Prostate gland (tissue), 2 donors: ENCODE measurements at regions not wholly inside any gene's neighbourhood (a gene's known extent, or its start where the extent isn't known, plus 50 kb on each side); places are given as distances from the start of the nearest gene placed in this dataset.

Source experiments
- DNase-seq: peaks from one replicate; pipeline ENCODE4 v3.0.0-alpha.2; 2019; ENCODE audit warnings: low spot score
- H3K27ac ChIP-seq, 2 donors: fragments of 200-600 bp; sonication (generic); 2 replicates each; pipeline ENCODE4 v1.5.1; 2017 to 2019
- H3K27me3 ChIP-seq: fragments of 200-600 bp; sonication (generic); replicated peaks from 2 replicates; pipeline ENCODE4 v1.5.1; 2019; ENCODE audit not compliant: insufficient read depth
- H3K36me3 ChIP-seq, 2 donors: fragments of 200-600 bp; sonication (generic); 1 replicate in 1 of 2; 2 replicates in 1 of 2; pipeline versions ENCODE4 v1.5.1 to v1.8.1; 2017 to 2019
- H3K4me1 ChIP-seq: fragments of 200-600 bp; sonication (generic); replicated peaks from 2 replicates; pipeline ENCODE4 v1.5.1; 2019
- H3K4me3 ChIP-seq, 2 donors: fragments of 200-600 bp; sonication (generic); 2 replicates each; pipeline ENCODE4 v1.5.1; 2017 to 2019
- H3K9me3 ChIP-seq: fragments of 200-600 bp; sonication (generic); 2 replicates; pipeline ENCODE4 v1.5.1; 2017
- CTCF ChIP-seq, 4 experiments: fragments of 200-600 bp in 2 of 4; fragments of 450-650 bp in 2 of 4; sonication (generic) in 2 of 4; IDR thresholded peaks; 1 replicate in 3 of 4; 2 replicates in 1 of 4; pipeline ENCODE4 v1.5.1; 2016 to 2019; ENCODE audit warnings: antibody characterized with exemption in 4 of 4, mild to moderate bottlenecking in 2 of 4, moderate library complexity in 2 of 4
- POLR2A ChIP-seq: fragments of 450-650 bp; IDR thresholded peaks from one replicate; pipeline ENCODE4 v1.6.1; 2016; ENCODE audit warnings: antibody characterized with exemption, mild to moderate bottlenecking
- POLR2AphosphoS5 ChIP-seq: sonication (generic); formaldehyde crosslinking; IDR thresholded peaks from one replicate; pipeline ENCODE4 v1.6.1; 2017; ENCODE audit warnings: antibody characterized with exemption
- WGBS: methylation state at CpG from one replicate; pipeline ENCODE4 v1.1.5; 2018; 5-methylcytosine and 5-hydroxymethylcytosine counted together
- intact Hi-C: fragments of 100-400 bp; cut with DNase I; formaldehyde crosslinking; loops from one replicate; pipeline ENCODE4 v1.14.2; 2022

- no peak overlapping the region for H3K4me3 ChIP-seq
- no peak for TF ChIP-seq POLR2AphosphoS5
- TF ChIP-seq POLR2A: no peak
- TF ChIP-seq CTCF (IDR thresholded peaks at IDR 0.05): no peak
- H3K27me3 ChIP-seq: no peaks in the 10 kb centered on the region
- no peak for DNase-seq
- H3K36me3 ChIP-seq: no peaks in the 10 kb centered on the region
- no peaks in the 10 kb centered on the region for H3K4me1 ChIP-seq
- no peak overlapping the region for H3K27ac ChIP-seq
- 80% methylated on average over 3 of the region's 3 CpGs for WGBS
- H3K9me3 ChIP-seq: no peaks in the 10 kb centered on the region
- intact Hi-C loops: no loop called here
Observed at GRCh38 chr4:30258949-30259348, 461.2 kb upstream of the PCDH7 start.

DNA sequence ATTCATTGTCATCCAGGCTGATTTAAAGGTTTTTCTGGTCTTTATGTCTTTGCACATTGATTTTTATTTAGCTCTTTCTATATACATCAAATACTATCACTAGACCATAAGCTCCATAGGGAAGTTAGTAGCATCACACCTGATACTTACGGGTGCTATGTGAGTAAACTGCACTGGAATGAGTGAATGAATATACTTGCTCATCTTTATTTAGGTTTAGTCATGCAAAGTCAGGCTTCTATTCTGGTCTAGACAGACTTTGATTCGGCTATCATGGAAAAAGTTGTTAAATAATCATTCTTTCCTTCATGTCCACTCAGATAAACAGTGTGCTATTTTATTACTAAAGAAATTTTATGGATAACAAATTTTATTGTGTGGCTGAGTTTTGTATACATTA lies 457.8 kb upstream of the PCDH7 start:
- no peaks in the 10 kb centered on the region for H3K27me3 ChIP-seq
- no peaks in the 10 kb centered on the region for H3K36me3 ChIP-seq
- 79% methylated on average over 2 of the region's 2 CpGs for WGBS
- H3K9me3 ChIP-seq: no peaks in the 10 kb centered on the region
- no peak for DNase-seq
- H3K27ac ChIP-seq: no peak overlapping the region
- H3K4me1 ChIP-seq: no peaks in the 10 kb centered on the region
- no peak overlapping the region for H3K4me3 ChIP-seq
- TF ChIP-seq CTCF (IDR thresholded peaks at IDR 0.05) (no peak), POLR2A (no peak), POLR2AphosphoS5 (no peak)
- intact Hi-C loops: no loop called here

DNA sequence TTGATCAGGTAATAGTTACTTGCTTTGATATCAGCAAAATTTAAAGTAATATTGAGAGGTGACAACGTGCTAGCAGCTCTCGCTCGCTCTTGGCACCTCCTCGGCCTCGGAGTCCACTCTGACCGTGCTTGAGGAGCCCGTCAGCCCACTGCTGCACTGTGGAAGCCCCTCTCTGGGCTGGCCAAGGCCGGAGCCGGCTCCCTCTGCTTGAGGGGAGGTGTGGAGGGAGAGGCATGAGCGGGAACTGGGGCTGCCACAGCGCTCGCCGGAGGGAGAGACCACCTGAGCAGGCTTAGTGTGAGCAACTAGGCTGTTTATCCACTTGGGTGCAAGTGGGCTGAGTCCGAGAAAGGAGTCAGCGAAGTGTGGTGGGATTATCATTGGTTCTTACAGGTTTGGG lies 455.7 kb upstream of the PCDH7 start:
- no peaks in the 10 kb centered on the region for H3K36me3 ChIP-seq
- WGBS: 96% methylated on average over 15 of the region's 15 CpGs
- no peak for TF ChIP-seq POLR2AphosphoS5
- no peak overlapping the region for H3K4me3 ChIP-seq
- no peaks in the 10 kb centered on the region for H3K9me3 ChIP-seq
- no peak for DNase-seq
- H3K27me3 ChIP-seq: no peaks in the 10 kb centered on the region
- intact Hi-C loops: no loop called here
- no peaks in the 10 kb centered on the region for H3K4me1 ChIP-seq
- H3K27ac ChIP-seq: no peak overlapping the region

DNA sequence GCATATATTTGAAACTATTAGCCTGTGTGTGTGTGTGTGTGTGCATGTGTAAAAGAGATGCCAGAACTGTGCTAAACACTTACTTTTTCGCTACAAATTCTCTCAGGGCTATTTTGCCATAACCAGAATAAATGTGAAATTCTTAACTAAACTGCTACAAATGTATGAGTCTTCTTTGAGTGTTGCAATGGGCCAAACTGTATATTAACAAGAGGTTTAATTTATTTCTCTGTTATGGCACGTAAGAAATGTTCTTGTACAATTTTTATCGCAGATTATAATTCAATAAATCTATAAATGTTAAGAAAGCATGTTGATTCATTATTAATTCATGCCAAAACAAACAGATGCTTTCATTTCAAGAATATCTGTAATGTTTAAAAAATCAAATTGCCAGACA lies 454.5 kb upstream of the PCDH7 start:
- DNase-seq: no peak
- H3K4me3 ChIP-seq: no peak overlapping the region
- intact Hi-C loops: no loop called here
- 36% methylated on average over 3 of the region's 3 CpGs for WGBS
- no peaks in the 10 kb centered on the region for H3K4me1 ChIP-seq
- TF ChIP-seq POLR2A: no peak
- TF ChIP-seq POLR2AphosphoS5: no peak
- TF ChIP-seq CTCF (IDR thresholded peaks at IDR 0.05): no peak
- H3K27me3 ChIP-seq: no peaks in the 10 kb centered on the region
- H3K9me3 ChIP-seq: no peaks in the 10 kb centered on the region
- H3K27ac ChIP-seq: no peak overlapping the region
- H3K36me3 ChIP-seq: no peaks in the 10 kb centered on the region

GRCh38 chr4:30268370-30268769 lies 451.8 kb upstream of the PCDH7 start:
- Histone ChIP-seq H3K9me3 (no peaks in the 10 kb centered on the region), H3K27me3 (no peaks in the 10 kb centered on the region), H3K36me3 (no peaks in the 10 kb centered on the region), H3K4me3 (no peak overlapping the region), H3K4me1 (no peaks in the 10 kb centered on the region), H3K27ac (no peak overlapping the region)
- WGBS: 84% methylated on average over 2 of the region's 2 CpGs
- intact Hi-C loops: no loop called here
- no peak for TF ChIP-seq CTCF (IDR thresholded peaks at IDR 0.05)
- no peak for TF ChIP-seq POLR2A
- TF ChIP-seq POLR2AphosphoS5: no peak
- DNase-seq: no peak
